ENCODE measurements at regions not wholly inside any gene's neighbourhood (a gene's known extent, or its start where the extent isn't known, plus 50 kb on each side); places are given as distances from the start of the nearest gene placed in this dataset.

DNA sequence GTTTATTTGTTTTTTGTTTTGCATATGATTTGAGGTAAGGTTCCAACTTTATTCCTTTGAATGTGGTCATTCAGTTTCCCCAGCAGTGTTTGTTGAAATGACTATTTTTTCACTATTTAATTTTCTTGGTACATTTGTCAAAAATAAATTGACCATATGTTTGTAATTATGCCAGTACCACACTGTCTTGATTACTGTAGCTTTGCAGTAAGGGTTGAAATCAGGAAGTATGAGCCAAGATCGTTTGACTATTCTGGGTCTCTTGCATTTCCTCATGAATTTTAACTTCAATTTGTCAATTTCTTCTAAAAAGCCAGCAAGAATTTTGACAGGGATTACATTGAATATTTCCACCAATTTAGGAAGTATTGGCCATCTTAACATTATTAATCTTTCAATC is 199.3 kb upstream of the PPFIA2 start:
- TF ChIP-seq POLR2AphosphoS5 (IDR thresholded peaks at IDR 0.05; ENCODE audit: borderline replicate concordance, low read depth, low read length) (no peak), FOXP2 (optimal IDR thresholded peaks at IDR 0.05; ENCODE audit: control extremely low read depth, extremely low read length, insufficient read depth) (no peak)
